Progenitor cell of endocrine pancreas (in vitro differentiated cells): ENCODE measurements at regions not wholly inside any gene's neighbourhood (a gene's known extent, or its start where the extent isn't known, plus 50 kb on each side); places are given as distances from the start of the nearest gene placed in this dataset.
A peak's percentile ranks its signal among the peaks of the same experiment; 100 is the strongest.

Source experiments
- DNase-seq: peaks from one replicate; pipeline ENCODE4 v3.0.0; 2021; ENCODE audit warnings: low spot score; ENCODE audit not compliant: unreplicated experiment
- H3K27ac Mint-ChIP-seq: 2 replicates; pipeline ENCODE4 v1.8.0; 2021; ENCODE audit warnings: mild to moderate bottlenecking, moderate library complexity, mixed read lengths
- H3K27me3 Mint-ChIP-seq: 2 replicates; pipeline ENCODE4 v1.8.0; 2021; ENCODE audit warnings: mixed read lengths
- H3K36me3 Mint-ChIP-seq: 2 replicates; pipeline ENCODE4 v1.8.0; 2022; ENCODE audit warnings: mixed read lengths; ENCODE audit not compliant: insufficient read depth
- H3K4me1 Mint-ChIP-seq: 2 replicates; pipeline ENCODE4 v1.8.0; 2021; ENCODE audit warnings: low read depth, mixed read lengths
- H3K4me3 Mint-ChIP-seq: 2 replicates; pipeline ENCODE4 v1.8.0; 2021; ENCODE audit warnings: low read depth, mild to moderate bottlenecking, moderate library complexity, mixed read lengths
- H3K9me3 Mint-ChIP-seq: 2 replicates; pipeline ENCODE4 v1.8.0; 2021; ENCODE audit warnings: low read depth, mixed read lengths
- TF ChIP-seq, protein P1 (sequence below): fragments of 200-600 bp; sonication (generic); IDR thresholded peaks from one replicate; pipeline ENCODE4 v1.5.0; 2021; ENCODE audit warnings: antibody characterized with exemption, mild to moderate bottlenecking; ENCODE audit not compliant: unreplicated experiment

DNA sequence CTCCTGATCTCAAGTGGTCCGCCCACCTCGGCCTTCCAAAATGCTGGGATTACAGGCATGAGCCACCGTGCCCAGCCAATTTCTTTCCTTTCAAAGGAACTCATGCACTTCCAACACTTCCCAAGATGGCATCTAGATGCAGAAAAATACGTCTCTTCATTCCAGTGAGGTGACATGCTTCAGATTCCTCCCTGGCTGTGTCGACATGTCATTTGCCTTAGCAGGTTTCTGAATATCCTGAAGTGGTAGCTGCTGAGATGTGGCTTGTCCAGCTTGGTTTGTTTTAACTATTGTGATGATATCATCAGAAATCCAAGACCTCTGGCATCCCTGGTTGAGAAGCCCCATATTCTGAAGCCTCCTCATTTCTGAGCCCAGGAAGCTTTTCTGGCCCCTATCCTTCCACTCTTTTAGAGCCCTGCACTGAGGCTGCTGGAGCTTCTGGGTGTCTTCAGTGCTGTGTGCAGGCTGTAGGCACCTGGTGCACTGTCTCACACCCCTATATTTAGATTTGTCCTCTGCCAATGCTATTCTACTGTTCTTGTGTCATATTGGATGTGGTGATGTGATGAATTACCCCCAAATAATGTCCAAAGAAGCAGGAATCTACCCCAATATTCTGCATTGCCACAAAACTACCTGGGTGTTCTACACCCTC is 73.3 kb upstream of the E2F3 start:
- TF ChIP-seq, protein P1, sequence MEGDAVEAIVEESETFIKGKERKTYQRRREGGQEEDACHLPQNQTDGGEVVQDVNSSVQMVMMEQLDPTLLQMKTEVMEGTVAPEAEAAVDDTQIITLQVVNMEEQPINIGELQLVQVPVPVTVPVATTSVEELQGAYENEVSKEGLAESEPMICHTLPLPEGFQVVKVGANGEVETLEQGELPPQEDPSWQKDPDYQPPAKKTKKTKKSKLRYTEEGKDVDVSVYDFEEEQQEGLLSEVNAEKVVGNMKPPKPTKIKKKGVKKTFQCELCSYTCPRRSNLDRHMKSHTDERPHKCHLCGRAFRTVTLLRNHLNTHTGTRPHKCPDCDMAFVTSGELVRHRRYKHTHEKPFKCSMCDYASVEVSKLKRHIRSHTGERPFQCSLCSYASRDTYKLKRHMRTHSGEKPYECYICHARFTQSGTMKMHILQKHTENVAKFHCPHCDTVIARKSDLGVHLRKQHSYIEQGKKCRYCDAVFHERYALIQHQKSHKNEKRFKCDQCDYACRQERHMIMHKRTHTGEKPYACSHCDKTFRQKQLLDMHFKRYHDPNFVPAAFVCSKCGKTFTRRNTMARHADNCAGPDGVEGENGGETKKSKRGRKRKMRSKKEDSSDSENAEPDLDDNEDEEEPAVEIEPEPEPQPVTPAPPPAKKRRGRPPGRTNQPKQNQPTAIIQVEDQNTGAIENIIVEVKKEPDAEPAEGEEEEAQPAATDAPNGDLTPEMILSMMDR, result no peak
- DNase-seq, result no peak
- Mint-ChIP-seq H3K27me3 (peaks cover 26% of the 10 kb centered on the region), H3K4me3 (no peak overlapping the region), H3K36me3 (no peaks in the 10 kb centered on the region), H3K9me3 (no peaks in the 10 kb centered on the region), H3K4me1 (no peaks in the 10 kb centered on the region), H3K27ac (peak overlapping the region; percentile 2)

DNA sequence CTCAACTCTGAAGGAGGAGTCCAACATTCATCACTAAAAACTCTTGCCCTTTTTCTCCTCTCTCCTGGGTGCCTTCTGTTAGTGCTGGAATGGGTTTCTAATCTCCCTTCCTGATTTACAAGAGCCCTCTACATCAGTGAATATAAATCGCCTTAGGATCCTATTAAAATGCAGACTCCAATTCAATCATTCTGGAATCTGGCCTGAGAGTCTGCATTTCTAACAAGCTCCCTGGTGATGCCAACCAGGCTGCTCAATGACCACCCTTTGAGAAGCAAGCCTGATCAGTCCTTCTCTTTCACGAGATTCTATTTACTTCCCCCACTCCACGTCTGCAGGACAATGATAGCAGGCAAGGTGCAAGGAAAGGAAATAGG is 72.8 kb upstream of the E2F3 start:
- no peak overlapping the region for H3K4me3 Mint-ChIP-seq
- no peak overlapping the region for H3K27ac Mint-ChIP-seq
- H3K27me3 Mint-ChIP-seq, result peaks cover 26% of the 10 kb centered on the region
- TF ChIP-seq, protein P1, result no peak
- no peaks in the 10 kb centered on the region for H3K36me3 Mint-ChIP-seq
- no peaks in the 10 kb centered on the region for H3K4me1 Mint-ChIP-seq
- H3K9me3 Mint-ChIP-seq, result no peaks in the 10 kb centered on the region
- no peak for DNase-seq

DNA sequence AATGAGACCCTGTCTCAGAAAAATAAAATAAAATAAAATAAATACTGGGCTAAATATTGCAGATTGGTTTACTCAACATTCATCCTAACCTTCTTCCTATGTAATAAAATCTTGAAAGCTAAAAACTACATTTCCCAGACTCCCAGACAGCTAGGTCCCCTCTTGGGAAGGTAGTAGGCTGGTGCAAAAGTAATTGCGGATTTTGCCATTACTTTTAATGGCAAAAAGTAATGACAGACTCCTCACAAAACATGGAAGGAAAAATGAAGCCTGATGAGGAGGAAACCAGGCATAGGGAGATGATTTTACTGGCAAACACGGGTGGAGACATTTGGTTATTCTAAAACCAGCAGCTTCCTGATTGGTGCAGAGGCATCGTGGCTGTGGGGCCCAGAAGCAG is 70.6 kb upstream of the E2F3 start:
- TF ChIP-seq, protein P1, result no peak
- Mint-ChIP-seq H3K9me3 (no peaks in the 10 kb centered on the region), H3K27me3 (peaks cover 28% of the 10 kb centered on the region), H3K27ac (no peak overlapping the region), H3K4me1 (peaks cover under 1% of the 10 kb centered on the region), H3K36me3 (no peaks in the 10 kb centered on the region), H3K4me3 (no peak overlapping the region)
- no peak for DNase-seq

DNA sequence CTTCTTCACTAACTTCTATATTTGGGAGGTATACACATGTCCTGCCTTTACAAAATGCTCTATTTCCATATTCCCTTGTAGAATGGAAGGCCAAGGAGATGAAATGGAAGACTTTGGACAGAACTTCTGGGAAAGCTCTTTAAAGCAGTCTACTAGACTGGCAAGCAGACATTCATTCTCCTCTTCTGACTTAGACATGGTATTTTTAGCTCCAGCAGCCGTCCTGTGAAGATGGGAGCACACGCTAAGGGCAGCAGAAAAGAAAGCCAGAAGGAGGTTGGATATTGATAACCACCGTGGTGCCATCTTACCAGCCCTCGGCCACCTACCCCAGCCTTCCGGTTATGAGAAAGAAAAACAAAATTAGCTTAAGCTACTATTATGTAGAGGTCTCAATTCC is 70.1 kb upstream of the E2F3 start:
- DNase-seq, result no peak
- TF ChIP-seq, protein P1, result no peak
- Mint-ChIP-seq H3K36me3 (no peaks in the 10 kb centered on the region), H3K4me3 (no peak overlapping the region), H3K9me3 (no peaks in the 10 kb centered on the region), H3K27ac (no peak overlapping the region), H3K4me1 (peaks cover 2% of the 10 kb centered on the region), H3K27me3 (peaks cover 28% of the 10 kb centered on the region)

DNA sequence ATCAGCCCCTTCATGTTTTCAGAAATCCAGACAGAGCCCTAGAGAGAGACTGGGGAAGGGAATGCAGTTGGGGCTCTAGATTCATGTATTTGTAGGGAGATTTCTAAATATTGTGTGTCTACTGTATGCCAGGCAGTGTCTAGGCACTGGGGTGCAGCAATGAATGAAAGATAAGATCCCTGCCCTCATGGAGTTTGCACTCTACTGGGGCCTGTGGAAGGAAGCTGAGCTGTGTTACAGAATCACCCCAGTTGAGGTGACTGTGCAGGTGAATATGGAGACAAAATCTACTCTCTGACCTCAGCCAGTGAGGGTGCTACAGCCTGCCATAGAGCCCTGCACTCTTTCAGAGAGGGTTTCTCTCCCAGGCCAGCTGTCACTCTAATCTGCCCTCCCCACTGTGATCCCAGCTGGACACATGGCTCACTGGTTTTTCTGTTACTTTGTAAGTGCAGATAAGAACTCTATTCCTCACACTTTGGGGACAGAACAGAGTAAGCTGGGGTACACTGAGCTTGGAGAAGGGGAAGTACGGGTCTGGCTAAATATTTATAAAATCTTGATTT is 69.2 kb upstream of the E2F3 start:
- Mint-ChIP-seq H3K27ac (no peak overlapping the region), H3K4me3 (no peak overlapping the region), H3K4me1 (peaks cover 2% of the 10 kb centered on the region), H3K27me3 (peaks cover 28% of the 10 kb centered on the region), H3K9me3 (no peaks in the 10 kb centered on the region), H3K36me3 (no peaks in the 10 kb centered on the region)
- no peak for DNase-seq
- TF ChIP-seq, protein P1, result no peak
